ENCODE measurements at regions not wholly inside any gene's neighbourhood (a gene's known extent, or its start where the extent isn't known, plus 50 kb on each side); places are given as distances from the start of the nearest gene placed in this dataset.
"Not testable (repeated sequence)": the region's sequence is repeated elsewhere in the genome, so short reads cannot be mapped to it uniquely, and the experiment has no call there.

DNA sequence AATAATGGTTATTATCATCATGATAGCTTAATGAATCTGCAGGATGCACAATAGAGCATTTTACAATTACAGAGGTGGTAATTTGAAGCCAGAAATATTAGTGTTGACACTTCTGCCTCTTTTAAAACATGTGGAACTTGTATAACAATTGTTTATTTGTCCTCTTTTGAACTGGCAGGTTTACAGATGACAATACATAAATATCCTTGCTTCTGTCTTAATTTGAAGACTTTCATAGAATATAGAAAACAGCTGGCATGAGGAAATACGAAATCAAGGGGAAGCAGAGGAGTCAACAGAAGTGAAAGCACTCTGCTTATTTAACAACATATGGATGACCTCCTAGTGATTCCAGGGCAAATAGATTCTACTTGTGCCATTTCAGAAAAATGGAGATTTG lies 270.5 kb upstream of the SGO1 start:
- Mint-ChIP-seq H3K36me3 (ENCODE audit: unreplicated experiment) (peaks cover 6% of the 10 kb centered on the region), H3K4me3 (ENCODE audit: unreplicated experiment) (no peak overlapping the region), H3K4me1 (ENCODE audit: low read depth, unreplicated experiment) (no peaks in the 10 kb centered on the region)

DNA sequence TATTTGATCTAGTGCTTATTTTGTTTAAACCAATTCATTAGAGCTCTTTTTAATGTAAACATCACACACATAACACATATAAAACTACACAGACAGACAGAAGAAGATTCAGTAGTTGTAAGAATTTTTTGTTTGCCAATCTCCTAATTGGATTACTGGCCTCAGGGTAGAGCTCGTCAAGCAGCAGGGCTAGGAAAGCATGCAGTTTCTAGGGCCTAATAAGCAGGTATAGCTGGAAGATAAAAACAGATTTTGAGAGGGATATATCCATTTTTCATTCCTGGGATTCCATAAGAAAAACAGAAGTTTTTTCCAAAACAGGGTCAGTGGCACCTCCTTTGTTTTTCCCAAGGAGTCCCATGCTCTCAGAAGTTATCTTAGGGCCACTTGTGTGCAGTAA lies 265.2 kb upstream of the SGO1 start:
- Mint-ChIP-seq H3K4me1 (ENCODE audit: low read depth, unreplicated experiment) (no peaks in the 10 kb centered on the region), H3K27me3 (ENCODE audit: unreplicated experiment) (no peaks in the 10 kb centered on the region), H3K27ac (ENCODE audit: unreplicated experiment) (no peak overlapping the region), H3K36me3 (ENCODE audit: unreplicated experiment) (no peaks in the 10 kb centered on the region), H3K9me3 (ENCODE audit: unreplicated experiment) (peaks cover 4% of the 10 kb centered on the region), H3K4me3 (ENCODE audit: unreplicated experiment) (no peak overlapping the region)
- DNase-seq: no peak
- TF ChIP-seq, protein P1, sequence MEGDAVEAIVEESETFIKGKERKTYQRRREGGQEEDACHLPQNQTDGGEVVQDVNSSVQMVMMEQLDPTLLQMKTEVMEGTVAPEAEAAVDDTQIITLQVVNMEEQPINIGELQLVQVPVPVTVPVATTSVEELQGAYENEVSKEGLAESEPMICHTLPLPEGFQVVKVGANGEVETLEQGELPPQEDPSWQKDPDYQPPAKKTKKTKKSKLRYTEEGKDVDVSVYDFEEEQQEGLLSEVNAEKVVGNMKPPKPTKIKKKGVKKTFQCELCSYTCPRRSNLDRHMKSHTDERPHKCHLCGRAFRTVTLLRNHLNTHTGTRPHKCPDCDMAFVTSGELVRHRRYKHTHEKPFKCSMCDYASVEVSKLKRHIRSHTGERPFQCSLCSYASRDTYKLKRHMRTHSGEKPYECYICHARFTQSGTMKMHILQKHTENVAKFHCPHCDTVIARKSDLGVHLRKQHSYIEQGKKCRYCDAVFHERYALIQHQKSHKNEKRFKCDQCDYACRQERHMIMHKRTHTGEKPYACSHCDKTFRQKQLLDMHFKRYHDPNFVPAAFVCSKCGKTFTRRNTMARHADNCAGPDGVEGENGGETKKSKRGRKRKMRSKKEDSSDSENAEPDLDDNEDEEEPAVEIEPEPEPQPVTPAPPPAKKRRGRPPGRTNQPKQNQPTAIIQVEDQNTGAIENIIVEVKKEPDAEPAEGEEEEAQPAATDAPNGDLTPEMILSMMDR (IDR thresholded peaks at IDR 0.05; ENCODE audit: partially characterized antibody, unreplicated experiment): no peak

More for the DNA sequence above, 270.5 kb upstream of the SGO1 start:
- Mint-ChIP-seq H3K27me3 (ENCODE audit: unreplicated experiment) (no peaks in the 10 kb centered on the region), H3K9me3 (ENCODE audit: unreplicated experiment) (peaks cover 7% of the 10 kb centered on the region), H3K27ac (ENCODE audit: unreplicated experiment) (no peak overlapping the region)
- TF ChIP-seq, protein P1 (IDR thresholded peaks at IDR 0.05; ENCODE audit: partially characterized antibody, unreplicated experiment): no peak
- no peak for DNase-seq

DNA sequence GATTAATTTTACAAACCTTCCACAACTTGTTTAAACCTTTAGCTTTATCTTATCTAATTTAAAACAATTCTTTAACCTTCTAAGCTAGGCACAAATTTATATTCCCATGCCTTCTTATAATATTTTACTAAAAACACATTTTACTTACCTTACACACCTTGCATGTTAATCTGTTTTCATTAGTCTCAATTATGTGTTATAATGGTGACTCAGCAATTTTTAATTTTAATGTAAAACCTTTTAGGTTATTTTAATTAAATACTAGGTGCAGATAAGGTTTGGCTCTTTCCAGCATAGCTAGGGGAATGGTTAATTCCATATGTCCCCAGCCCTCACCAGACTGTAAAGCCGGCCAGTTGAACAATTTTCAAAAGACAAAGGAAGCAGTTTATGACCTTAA lies 264.6 kb upstream of the SGO1 start:
- no peak for DNase-seq
- Mint-ChIP-seq H3K27ac (ENCODE audit: unreplicated experiment) (no peak overlapping the region), H3K27me3 (ENCODE audit: unreplicated experiment) (no peaks in the 10 kb centered on the region), H3K9me3 (ENCODE audit: unreplicated experiment) (peaks cover 5% of the 10 kb centered on the region), H3K4me1 (ENCODE audit: low read depth, unreplicated experiment) (no peaks in the 10 kb centered on the region), H3K36me3 (ENCODE audit: unreplicated experiment) (no peaks in the 10 kb centered on the region), H3K4me3 (ENCODE audit: unreplicated experiment) (no peak overlapping the region)
- TF ChIP-seq, protein P1 (IDR thresholded peaks at IDR 0.05; ENCODE audit: partially characterized antibody, unreplicated experiment): no peak

DNA sequence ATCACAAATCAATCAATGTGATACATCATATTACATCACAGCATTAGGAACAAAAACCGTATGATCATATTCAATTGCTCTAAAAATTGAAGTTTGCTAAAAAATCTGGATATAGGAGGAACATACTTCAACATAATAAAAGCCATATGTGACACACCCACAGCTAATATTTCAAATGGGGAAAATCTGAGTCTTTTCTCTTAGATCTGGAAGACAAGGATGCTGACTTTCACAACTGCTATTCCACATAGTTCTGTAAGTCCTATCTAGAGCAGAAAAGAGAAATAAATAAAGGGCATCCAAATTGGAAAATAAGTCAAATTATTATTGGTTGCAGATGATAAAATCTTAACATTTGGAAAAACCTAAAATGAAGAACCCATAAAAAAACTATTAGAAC lies 256.8 kb upstream of the SGO1 start:
- DNase-seq: no peak
- TF ChIP-seq, protein P1 (IDR thresholded peaks at IDR 0.05; ENCODE audit: partially characterized antibody, unreplicated experiment): no peak
- H3K4me1 Mint-ChIP-seq (ENCODE audit: low read depth, unreplicated experiment): no peaks in the 10 kb centered on the region
- H3K9me3 Mint-ChIP-seq (ENCODE audit: unreplicated experiment): peaks cover 1% of the 10 kb centered on the region
- no peak overlapping the region for H3K27ac Mint-ChIP-seq (ENCODE audit: unreplicated experiment)
- no peaks in the 10 kb centered on the region for H3K27me3 Mint-ChIP-seq (ENCODE audit: unreplicated experiment)
- no peak overlapping the region for H3K4me3 Mint-ChIP-seq (ENCODE audit: unreplicated experiment)
- H3K36me3 Mint-ChIP-seq (ENCODE audit: unreplicated experiment): no peaks in the 10 kb centered on the region

DNA sequence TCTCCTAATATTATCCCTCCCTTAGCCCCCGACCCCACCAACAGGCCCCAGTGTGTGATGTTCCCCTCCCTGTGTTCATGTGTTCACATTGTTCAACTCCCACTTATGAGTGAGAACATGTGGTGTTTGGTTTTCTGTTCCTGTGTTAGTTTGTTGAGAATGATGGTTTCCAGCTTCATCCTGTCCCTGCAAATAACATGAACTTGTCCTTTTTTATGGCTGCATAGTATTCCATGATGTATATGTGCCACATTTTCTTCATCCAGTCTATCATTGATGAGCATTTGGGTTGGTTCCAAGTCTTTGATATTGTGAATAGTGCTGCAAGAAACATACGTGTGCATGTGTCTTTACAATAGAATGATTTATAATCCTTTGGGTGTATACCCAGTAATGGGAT lies 241.3 kb upstream of the SGO1 start:
- H3K9me3 Mint-ChIP-seq (ENCODE audit: unreplicated experiment); H3K4me1 Mint-ChIP-seq (ENCODE audit: low read depth, unreplicated experiment); H3K4me3 Mint-ChIP-seq (ENCODE audit: unreplicated experiment); H3K27ac Mint-ChIP-seq (ENCODE audit: unreplicated experiment); DNase-seq; H3K27me3 Mint-ChIP-seq (ENCODE audit: unreplicated experiment): not testable (repeated sequence)
- H3K36me3 Mint-ChIP-seq (ENCODE audit: unreplicated experiment): peaks cover 18% of the 10 kb centered on the region

DNA sequence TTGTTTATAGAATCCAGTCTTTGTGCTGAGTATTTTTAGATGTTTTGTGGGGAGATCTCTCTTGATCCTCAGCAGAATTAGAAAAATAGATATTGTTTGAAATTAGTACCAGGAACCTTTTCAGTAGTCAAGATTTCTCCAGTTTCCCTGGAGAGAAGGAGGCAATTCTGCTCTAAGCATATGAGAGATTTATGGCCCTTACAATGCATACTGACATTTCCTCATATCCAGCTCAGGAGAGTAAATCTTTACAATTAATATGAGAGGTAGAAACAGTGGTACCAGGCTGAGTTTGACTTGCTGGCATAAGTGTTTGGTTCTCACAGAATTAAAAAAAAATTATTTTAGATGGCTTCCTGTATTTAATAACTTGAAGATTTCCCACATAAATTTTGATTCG lies 239.1 kb upstream of the SGO1 start:
- no peaks in the 10 kb centered on the region for H3K4me1 Mint-ChIP-seq (ENCODE audit: low read depth, unreplicated experiment)
- TF ChIP-seq, protein P1 (IDR thresholded peaks at IDR 0.05; ENCODE audit: partially characterized antibody, unreplicated experiment): no peak

More for the DNA sequence above, 239.1 kb upstream of the SGO1 start:
- Mint-ChIP-seq H3K36me3 (ENCODE audit: unreplicated experiment) (peaks cover 7% of the 10 kb centered on the region), H3K27me3 (ENCODE audit: unreplicated experiment) (peaks cover 4% of the 10 kb centered on the region), H3K4me3 (ENCODE audit: unreplicated experiment) (no peak overlapping the region), H3K27ac (ENCODE audit: unreplicated experiment) (no peak overlapping the region), H3K9me3 (ENCODE audit: unreplicated experiment) (no peaks in the 10 kb centered on the region)
- no peak for DNase-seq

Data from glutamatergic neuron (in vitro differentiated cells).